Fibroblast of upper back skin (primary cell): ENCODE measurements at regions not wholly inside any gene's neighbourhood (a gene's known extent, or its start where the extent isn't known, plus 50 kb on each side); places are given as distances from the start of the nearest gene placed in this dataset.

ENCODE experiments used
- DNase-seq: peaks from one replicate; pipeline ENCODE4 v3.0.0-alpha.2; 2013

- no peak for DNase-seq
Measured at GRCh38 chr7:13159467-13160184, 472.2 kb downstream of the ARL4A start.

DNA sequence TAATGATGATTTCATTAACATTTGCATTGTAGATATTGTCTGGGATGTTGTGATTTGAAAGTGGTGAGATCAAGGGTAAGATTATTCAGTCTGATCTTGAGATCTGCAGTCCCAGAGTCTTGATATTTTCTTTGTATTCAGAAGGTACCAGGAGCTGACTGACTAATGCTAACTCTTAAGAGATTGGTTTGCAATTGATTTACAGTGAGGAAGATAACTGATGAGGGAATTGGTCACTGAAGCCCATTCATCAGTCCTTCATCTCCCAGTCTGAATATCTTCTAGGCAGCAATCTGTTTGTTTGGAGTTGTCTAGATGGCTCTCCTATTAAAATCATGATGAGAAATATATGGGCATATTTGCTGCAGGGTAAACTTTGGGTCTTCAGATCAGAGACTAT is 473.7 kb downstream of the ARL4A start:
- no peak for DNase-seq

GRCh38 chr7:13165854-13166253 is 478.4 kb downstream of the ARL4A start:
- DNase-seq: no peak

DNA sequence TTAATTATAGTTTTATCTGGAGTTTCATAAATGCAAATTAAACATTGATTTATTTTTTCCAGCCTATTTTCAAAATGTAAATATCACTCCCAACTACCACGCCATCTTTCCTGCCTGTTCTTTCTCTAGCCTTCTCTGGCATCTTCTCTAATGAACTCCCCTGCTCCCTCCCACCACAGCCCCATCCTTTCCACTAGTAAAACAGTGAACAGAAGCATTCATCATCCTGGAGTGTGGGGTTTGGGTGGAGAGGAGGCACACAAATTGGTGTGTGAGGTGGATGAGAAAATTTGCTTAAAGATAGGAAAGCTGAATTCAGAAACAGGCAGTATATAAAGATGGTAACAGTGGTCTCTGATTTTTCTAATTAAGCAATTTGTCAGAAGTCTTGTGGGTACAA is 479.4 kb downstream of the ARL4A start:
- DNase-seq: no peak

- no peak for DNase-seq
Measured at GRCh38 chr7:13169356-13169755, 481.9 kb downstream of the ARL4A start.

DNA sequence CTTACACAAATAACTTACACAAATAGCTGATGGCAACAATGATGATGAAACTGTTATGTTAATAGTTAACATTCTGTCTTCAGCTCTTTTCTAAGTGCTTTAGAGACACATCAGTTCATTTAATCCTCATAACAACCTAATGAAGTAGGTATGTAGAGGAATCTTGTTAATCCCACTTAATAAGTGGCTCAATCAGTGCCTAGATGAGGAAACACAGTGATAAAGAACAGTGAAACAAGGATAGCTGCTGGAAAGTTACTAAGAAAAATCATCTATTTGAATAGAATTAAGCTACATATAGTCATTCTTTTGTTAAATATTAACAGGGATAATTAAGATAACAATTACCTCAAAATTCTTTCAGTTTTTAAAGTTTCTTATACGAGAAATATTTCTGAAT is 487.6 kb downstream of the ARL4A start:
- DNase-seq: no peak

DNA sequence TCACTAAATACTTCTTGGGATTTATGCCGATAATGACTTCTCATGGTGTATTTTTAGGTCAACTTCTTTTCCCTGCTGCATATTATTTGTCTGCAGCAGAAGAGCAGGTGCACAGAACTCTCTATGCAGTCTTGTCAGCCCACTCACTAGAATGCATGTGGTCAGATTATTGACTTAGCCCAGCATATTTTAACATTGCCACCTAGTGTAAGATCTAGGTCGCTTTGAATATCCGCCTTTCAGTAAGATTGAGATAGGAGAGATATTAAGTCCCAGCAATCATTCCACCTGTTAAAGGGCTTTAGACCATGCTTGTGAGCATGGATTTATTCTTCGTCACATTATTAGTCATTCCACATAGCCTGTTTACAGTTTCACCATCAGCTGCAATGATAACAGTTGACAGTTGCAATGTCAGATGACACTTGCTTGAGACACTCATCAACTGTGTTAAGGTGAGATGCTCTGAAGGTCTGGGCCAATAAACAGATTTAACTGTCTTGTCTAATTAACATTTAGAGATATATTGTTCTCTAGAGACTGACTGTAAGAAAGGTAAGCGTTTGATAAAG is 491.7 kb downstream of the ARL4A start:
- DNase-seq: peak; percentile 15

DNA sequence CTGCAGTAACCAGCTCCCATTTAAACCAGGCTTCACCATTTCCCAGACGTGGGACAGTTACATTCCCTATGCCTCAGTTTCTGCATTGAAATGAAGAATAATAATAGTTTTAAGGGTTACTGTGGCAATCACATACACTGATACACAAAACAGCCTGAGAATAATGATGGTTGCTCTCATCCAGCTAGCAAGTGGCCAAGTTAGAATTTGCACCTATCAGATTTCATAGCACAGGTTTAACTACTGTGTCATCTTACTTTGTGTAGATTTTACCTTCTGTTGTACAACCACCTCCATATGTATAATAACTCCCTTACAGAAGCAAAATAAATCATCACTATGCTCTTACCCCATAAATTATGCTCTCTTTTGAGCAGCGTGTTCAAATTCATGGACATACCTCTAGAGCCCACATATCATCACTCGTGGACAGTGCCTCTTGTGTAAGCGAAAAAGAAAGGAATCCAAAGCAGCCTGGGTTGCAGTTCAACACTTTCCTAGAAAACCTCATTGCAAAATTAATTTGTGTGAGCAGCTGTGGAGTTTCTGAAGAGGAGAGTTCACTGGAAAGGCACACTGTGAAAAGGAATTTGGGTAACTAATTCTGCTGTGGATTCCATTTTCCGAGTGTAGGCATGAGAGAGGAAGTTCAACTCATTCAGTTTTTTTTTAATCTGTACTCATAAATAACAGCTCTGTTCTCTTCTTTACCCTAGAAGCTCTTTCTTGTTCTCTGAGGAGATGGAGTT is 492.5 kb downstream of the ARL4A start:
- DNase-seq: peak; percentile 43

GRCh38 chr7:13181216-13181615 is 493.8 kb downstream of the ARL4A start:
- no peak for DNase-seq

DNA sequence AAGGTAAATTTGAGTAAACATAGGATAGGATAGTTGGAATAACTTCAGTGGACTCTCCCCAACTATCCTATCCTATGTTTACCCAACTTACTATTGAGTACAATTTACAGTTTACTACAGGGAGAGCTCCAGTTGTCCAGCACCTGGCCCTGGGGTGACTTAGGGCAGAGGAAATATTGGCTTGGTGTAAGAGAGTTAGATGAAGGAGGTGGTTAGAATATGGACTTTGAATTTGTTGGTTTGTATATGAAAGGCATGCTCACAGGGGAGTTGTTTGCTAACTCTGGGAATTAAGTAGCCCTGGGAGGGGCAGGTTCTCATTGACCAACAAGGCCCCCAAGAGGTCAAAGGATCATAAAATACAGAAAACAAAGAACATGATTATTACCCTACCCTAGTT is 497.7 kb downstream of the ARL4A start:
- no peak for DNase-seq

DNA sequence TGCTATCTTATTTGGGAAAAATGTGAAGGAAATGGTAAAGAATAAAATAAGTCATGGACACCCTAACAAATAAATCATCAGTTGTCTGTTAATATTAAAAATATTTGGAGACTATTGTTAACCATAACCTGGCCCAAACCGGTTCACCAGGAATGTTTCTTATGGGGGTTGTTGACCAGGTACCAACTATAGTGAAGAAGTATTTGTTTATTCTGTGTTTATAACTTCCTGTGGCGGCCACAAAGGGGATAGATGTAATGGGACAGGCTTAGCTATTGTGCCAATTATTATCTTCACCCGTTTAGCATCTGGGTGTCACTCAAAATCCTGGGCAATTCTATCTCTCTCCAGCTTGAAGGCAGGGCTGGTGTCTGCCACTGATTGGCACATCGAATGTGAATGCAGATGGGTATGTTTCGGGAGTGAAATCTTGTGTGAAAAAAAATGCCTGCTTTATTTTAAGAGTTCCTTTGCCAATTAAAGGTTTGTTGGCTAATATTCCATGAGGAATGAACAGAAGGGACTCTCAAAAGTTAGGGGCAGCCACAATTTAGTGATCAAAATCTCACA is 500.9 kb downstream of the ARL4A start:
- no peak for DNase-seq

GRCh38 chr7:13188922-13189321 is 501.5 kb downstream of the ARL4A start:
- no peak for DNase-seq

DNA sequence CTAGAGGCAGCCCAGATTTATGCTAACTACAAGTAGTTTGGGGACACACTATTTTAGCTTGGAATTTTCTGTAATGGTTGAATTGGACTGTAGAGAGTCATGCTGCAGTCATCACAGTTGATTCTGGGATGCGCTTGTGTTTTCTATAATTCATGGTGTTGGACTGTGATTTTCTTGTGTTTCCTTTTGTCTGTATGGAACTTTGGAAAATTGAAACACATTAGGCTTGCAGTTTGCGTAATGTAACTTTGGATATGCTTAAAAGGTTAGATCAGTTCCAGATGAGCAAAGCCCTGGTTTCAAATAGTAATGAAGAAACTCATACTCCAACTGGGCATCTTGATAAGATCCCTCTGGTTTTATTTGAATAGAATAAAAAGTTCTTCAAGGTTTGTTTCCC is 502.2 kb downstream of the ARL4A start:
- peak; percentile 8 for DNase-seq

- peak; percentile 41 for DNase-seq
Measured at GRCh38 chr7:13197501-13197900, 510.1 kb downstream of the ARL4A start.

DNA sequence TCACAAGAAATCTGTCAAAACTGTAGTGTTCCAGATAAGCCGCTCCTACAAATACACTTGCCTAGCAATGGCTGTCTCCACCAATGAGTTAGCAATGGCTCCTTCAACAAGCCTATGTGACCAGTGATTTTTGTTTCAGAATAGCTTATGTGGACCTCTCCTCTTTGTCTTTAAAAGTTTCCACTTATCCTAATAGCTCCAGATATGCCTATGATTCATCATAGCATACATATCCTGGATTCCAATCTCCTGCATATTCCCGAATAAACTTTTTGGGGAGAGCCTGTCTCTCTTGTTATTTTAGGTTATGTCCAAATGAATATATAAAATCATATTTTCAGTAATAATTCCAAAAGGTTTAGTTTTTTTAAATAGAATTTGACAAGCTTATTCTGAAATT is 510.6 kb downstream of the ARL4A start:
- peak; percentile 12 for DNase-seq

DNA sequence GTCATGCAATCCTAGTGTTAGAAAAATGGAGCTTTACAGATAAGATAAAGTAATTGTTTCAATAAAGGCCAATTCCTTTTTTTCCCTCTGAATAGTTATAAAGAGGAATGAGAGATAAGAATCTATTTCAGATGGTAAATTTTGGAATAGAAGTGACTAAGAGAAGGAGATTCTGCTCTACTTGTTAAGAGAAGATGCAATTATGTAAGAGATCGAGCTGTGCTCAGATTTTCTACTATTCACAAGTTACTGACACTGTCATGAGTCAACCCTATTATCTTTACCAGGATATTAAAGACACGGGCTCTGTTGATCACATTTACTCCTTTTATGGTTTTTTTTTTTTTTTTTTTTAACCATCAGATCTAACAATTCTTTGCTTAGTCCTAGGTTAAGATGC is 511.3 kb downstream of the ARL4A start:
- DNase-seq: peak; percentile 10

- no peak for DNase-seq
Measured at GRCh38 chr7:13201628-13202027, 514.2 kb downstream of the ARL4A start.

- peak; percentile 24 for DNase-seq
Measured at GRCh38 chr7:13217768-13218167, 530.3 kb downstream of the ARL4A start.

DNA sequence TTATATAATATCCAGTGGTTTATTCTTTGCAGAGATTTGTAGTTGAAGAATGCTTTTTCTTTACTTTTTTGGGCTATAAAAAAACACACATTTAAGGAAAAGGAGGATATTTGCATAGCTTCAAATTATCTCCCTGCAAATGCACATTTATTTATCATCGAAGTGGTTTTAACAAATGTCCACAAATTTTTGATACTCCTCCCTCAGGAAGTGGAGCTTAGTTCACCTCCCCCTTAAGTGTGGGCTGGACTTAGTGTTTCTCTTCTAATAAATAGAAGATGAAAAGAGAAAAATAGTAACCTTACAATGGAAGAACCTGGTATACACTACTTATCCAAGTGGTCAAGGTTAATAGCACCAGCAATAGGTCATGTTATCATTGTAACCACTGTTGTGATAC is 537.6 kb downstream of the ARL4A start:
- no peak for DNase-seq

DNA sequence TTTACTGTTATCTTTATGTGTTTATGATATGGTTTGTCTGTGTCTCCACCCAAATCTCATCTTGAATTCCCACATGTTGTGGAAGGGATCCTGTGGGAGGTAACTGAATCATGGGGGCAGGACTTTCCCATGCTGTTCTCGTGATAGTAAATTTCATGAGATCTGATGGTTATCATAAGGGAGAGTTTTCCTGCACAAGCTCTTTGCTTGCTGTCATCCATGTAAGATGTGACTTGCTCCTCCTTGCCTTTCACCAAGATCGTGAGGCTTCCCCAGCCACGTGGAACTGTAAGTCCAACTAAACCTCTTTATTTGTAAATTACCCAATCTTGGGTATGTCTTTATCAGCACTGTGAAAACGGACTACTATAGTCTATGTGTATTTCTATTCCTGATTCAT is 539.0 kb downstream of the ARL4A start:
- no peak for DNase-seq

DNA sequence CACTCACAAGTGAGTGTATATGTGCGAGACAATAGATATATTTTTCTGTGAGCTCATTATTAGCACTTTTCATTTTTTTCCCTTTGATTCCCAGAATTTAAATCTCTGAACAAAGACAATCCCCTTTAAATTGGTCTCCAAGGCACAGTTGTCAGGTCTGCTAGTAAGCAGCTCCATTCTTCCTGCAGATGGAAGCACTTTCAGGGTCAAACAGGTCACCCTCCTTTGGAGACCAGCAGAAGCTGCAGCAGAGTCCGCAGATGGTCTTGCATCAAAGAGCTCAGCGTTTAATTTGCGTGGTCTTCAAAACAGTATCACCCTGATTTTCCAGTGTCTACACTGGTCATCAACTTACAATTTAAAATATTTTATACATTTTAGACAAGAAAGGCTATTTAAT is 543.8 kb downstream of the ARL4A start:
- no peak for DNase-seq

- no peak for DNase-seq
Measured at GRCh38 chr7:13235436-13235835, 548.0 kb downstream of the ARL4A start.

- DNase-seq: no peak
Measured at GRCh38 chr7:13236026-13236425, 548.6 kb downstream of the ARL4A start.

GRCh38 chr7:13240349-13240748 is 552.9 kb downstream of the ARL4A start:
- peak; percentile 71 for DNase-seq
